ENCODE measurements at regions not wholly inside any gene's neighbourhood (a gene's known extent, or its start where the extent isn't known, plus 50 kb on each side); places are given as distances from the start of the nearest gene placed in this dataset.
"Not testable (repeated sequence)": the region's sequence is repeated elsewhere in the genome, so short reads cannot be mapped to it uniquely, and the experiment has no call there.

DNA sequence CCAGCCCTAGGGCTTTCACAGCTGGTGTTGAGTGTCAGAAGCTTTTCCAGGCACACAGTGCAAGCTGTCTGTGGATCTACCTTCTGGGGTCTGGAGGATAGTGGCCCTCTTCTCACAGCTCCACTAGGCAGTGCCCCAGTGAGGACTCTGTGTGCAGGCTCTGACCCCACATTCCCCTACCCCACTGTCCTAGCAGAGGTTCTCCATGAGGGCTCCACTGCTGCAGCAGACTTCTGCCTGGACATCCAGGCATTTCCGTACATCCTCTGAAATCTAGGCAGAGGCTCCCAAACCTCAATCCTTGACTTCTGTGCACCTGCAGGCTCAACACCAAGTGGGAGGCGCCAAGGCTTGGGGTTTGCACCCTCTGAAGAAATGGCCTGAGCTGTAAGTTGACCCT lies 284.5 kb downstream of the MDFIC start:
- H3K36me3 ChIP-seq; H3K4me3 ChIP-seq; H3K27me3 ChIP-seq (replicated peaks); H3K9me3 ChIP-seq (replicated peaks); DNase-seq (ENCODE audit: low read depth in 1 of 2, low spot score in 2 of 2); H3K27ac ChIP-seq; H3K4me1 ChIP-seq (replicated peaks): not testable (repeated sequence)

DNA sequence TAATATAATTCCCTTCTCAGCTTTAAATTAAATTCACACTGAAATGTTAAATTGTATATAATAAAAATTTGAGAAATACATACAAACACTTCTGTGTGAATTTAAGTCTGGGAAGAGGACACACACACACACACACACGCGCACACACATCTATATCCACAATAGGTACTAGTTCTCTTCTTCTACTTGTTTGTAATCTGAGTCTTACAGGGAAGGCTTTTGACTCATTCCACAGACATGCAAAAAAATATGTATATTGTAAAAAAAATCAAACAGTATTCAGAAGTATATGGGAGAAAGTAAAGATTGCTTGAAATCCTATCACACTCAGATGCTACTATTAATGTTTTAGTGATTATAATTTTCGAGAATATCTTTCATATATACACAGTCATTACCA lies 276.2 kb downstream of the MDFIC start:
- Histone ChIP-seq H3K4me1 (replicated peaks) (no peaks in the 10 kb centered on the region), H3K27ac (no peak overlapping the region), H3K9me3 (replicated peaks) (no peaks in the 10 kb centered on the region), H3K36me3 (no peaks in the 10 kb centered on the region), H3K27me3 (replicated peaks) (no peaks in the 10 kb centered on the region), H3K4me3 (no peak overlapping the region)
- no peak for DNase-seq (ENCODE audit: low read depth in 1 of 2, low spot score in 2 of 2)

DNA sequence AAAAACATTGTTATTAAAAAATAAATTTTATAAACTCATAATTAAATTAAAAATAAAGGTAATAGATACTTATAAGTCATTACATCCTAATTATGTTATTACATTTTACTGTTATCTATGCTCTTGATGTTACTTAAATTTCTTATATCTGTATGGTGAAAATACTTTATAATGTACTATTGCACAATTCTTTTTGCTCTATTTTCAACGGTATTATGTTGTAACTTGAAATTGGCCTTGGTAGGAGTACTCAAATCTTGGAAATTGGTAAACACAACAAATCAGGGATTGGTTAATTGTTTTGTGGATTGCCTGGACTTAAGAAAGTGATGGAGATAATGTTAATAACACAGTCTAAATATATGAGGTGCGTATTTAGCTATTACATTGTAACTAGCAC lies 273.3 kb downstream of the MDFIC start:
- Histone ChIP-seq H3K4me1 (replicated peaks) (no peaks in the 10 kb centered on the region), H3K27ac (no peak overlapping the region), H3K9me3 (replicated peaks) (no peaks in the 10 kb centered on the region), H3K4me3 (no peak overlapping the region), H3K27me3 (replicated peaks) (no peaks in the 10 kb centered on the region), H3K36me3 (no peaks in the 10 kb centered on the region)
- DNase-seq (ENCODE audit: low read depth in 1 of 2, low spot score in 2 of 2): no peak

DNA sequence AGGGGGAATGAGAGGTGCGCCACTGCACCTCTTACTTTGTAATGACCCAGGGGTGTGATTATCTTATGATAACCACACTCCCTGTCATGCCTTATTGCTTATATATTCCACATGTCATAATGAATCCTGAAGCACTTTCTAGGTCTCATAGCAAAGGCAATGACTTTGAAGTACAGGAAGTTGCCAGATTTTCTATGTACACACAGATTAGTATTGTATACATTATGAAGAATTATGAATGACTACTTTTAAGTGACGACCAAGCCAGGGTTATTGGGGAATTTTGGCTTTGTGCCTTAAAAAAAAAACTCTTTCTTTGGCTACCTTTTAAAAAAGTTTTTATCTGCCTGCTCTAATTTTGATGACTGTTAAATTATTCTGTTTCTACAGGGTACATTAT lies 269.6 kb downstream of the MDFIC start:
- Histone ChIP-seq H3K9me3 (replicated peaks) (no peaks in the 10 kb centered on the region; the same call in 1 of the 2 replicates), H3K4me1 (replicated peaks) (no peaks in the 10 kb centered on the region), H3K4me3 (no peak overlapping the region), H3K36me3 (no peaks in the 10 kb centered on the region), H3K27ac (no peak overlapping the region), H3K27me3 (replicated peaks) (no peaks in the 10 kb centered on the region)
- no peak for DNase-seq (ENCODE audit: low read depth in 1 of 2, low spot score in 2 of 2)

DNA sequence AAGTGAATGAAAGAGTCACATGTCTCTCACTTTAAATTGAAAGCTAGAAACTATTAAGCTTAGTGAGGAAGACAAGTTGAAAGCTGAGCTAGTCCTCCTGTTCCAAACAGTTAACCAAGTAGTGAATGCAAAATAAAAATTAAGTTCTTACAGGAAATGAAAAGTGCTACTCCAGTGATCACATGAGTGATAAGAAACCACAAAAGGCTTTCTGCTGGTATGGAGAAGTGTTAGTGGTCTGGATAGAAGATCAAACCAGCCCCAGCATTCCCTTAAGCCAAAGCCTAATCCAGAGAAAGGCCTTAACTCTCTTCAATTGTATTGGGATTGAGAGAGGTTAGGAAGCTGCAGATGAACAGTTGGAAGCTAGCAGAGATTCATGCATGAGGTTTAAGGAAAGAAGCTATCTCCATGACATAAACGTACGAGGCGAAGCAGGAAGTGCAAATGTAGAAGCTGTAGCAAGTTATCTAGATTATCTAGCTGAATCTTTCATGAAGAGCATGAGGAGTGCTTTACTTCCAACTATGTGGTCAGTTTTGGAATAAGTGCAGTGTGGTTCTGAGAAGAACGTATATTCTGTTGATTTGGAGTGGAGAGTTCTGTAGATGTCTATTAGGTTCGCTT lies 261.6 kb downstream of the MDFIC start:
- Histone ChIP-seq H3K9me3 (replicated peaks) (no peaks in the 10 kb centered on the region; the same call in 1 of the 2 replicates), H3K4me1 (replicated peaks) (no peaks in the 10 kb centered on the region), H3K27ac (no peak overlapping the region), H3K27me3 (replicated peaks) (no peaks in the 10 kb centered on the region), H3K4me3 (no peak overlapping the region), H3K36me3 (no peaks in the 10 kb centered on the region)
- no peak for DNase-seq (ENCODE audit: low read depth in 1 of 2, low spot score in 2 of 2)

DNA sequence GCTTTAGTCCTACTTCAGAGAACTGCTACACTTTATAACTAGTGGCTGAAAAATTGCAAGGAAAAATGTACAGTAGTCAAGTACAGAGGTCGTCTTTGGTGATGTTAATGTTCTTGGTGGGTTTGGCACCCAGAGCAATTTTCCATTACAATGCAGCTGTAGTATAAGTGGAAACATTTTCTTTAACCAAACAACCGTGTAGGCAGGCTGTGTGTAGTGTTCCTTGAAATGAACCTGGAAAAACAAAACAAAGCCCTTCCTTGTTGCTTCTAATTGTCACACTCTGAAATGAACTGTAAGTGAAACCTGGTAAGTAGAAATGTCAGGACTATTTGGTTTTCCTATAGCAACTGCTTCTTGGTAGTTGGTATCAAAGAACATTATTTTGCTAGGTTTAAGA lies 256.9 kb downstream of the MDFIC start:
- Histone ChIP-seq H3K9me3 (replicated peaks) (no peaks in the 10 kb centered on the region), H3K27me3 (replicated peaks) (no peaks in the 10 kb centered on the region), H3K4me1 (replicated peaks) (no peaks in the 10 kb centered on the region), H3K27ac (no peak overlapping the region), H3K4me3 (no peak overlapping the region), H3K36me3 (no peaks in the 10 kb centered on the region)
- no peak for DNase-seq (ENCODE audit: low read depth in 1 of 2, low spot score in 2 of 2)

DNA sequence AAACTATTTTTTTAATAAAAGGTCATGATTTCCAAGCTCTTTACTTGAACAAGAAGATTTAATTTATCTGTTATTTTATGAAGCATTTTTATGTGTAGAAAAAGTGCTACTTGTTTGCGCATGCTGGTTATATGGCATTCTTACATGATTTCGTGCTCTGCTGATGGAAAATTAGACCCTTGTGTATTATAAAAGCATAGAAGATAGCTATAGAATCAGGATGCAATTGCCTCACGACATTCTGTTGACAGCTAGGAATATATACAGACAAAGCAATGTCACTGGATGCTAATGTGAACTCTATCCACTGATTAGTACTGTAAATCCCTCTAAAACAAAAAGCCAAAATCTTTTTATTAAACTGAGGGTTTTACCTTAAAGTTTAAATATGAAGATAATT lies 255.9 kb downstream of the MDFIC start:
- no peak for DNase-seq (ENCODE audit: low read depth in 1 of 2, low spot score in 2 of 2)
- Histone ChIP-seq H3K27ac (no peak overlapping the region), H3K9me3 (replicated peaks) (no peaks in the 10 kb centered on the region)

DNA sequence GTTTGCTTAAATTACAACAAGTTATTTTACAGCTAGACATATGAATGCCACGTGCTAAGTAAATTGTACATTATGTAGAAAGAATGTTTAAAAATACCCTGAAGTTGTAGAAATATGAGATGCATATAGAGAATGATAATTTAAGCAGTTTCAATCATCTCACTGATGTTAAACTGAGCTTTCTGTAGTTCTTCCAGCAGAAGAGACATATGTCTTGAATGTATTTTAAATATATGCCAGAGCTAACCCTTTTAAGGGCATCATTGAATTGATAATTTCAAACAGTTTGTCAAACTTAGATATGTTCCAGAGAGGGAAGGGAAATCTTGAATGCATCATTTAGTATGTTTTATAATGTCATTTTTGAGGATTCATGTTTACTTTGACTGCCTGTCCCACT lies 255.2 kb downstream of the MDFIC start:
- no peak for DNase-seq (ENCODE audit: low read depth in 1 of 2, low spot score in 2 of 2)
- Histone ChIP-seq H3K9me3 (replicated peaks) (no peaks in the 10 kb centered on the region), H3K4me1 (replicated peaks) (no peaks in the 10 kb centered on the region), H3K36me3 (no peaks in the 10 kb centered on the region), H3K27ac (no peak overlapping the region), H3K27me3 (replicated peaks) (no peaks in the 10 kb centered on the region), H3K4me3 (no peak overlapping the region)

More for the DNA sequence above, 255.9 kb downstream of the MDFIC start:
- no peaks in the 10 kb centered on the region for H3K27me3 ChIP-seq (replicated peaks)
- no peaks in the 10 kb centered on the region for H3K36me3 ChIP-seq
- H3K4me3 ChIP-seq: no peak overlapping the region
- H3K4me1 ChIP-seq (replicated peaks): no peaks in the 10 kb centered on the region

DNA sequence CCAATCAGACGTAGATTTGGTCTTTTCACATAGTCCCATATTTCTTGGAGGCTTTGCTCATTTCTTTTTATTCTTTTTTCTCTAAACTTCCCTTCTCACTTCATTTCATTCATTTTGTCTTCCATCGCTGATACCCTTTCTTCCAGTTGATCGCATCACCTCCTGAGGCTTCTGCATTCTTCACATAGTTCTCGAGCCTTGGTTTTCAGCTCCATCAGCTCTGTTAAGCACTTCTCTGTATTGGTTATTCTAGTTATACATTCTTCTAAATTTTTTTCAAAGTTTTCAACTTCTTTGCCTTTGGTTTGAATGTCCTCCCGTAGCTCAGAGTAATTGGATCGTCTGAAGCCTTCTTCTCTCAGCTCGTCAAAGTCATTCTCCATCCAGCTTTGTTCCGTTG lies 250.5 kb downstream of the MDFIC start:
- not testable (repeated sequence) for H3K36me3 ChIP-seq; H3K4me3 ChIP-seq; H3K27me3 ChIP-seq (replicated peaks); H3K4me1 ChIP-seq (replicated peaks); H3K9me3 ChIP-seq (replicated peaks); DNase-seq (ENCODE audit: low read depth in 1 of 2, low spot score in 2 of 2); H3K27ac ChIP-seq

DNA sequence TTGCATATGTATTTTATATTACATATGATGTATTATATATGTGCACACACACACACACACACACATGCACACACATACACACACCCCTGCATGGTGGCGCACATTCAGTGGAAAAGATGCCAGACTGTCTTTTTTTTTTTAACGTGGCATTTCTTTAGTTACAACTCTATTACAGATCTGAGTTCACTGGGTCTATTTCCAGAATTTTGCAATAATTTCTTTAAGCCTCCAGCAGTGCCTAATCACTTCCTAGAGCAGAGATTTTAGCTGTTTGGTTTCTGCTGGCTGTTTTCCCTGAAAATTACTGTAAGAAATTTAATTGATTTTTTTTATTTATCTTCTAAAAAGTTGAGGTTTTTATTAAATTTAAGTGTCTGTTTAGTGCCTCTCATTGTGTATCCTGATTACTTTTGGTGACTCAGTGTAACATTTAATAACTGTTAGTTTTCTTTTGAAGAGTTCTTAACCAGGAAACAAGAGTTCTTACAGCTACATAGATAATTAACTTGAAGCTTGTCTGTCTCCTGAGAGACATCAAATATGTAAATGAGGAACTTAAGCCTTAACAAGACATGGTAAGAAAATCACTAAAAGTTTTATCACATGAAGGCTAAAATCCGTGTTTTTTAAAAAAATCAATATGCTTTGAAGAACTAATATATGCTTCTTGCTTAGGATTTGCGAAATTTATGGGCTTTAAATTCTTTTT lies 232.0 kb downstream of the MDFIC start:
- no peak for DNase-seq (ENCODE audit: low read depth in 1 of 2, low spot score in 2 of 2)
- peaks cover 3% of the 10 kb centered on the region; the same call in 1 of the 2 replicates for H3K27me3 ChIP-seq (replicated peaks)
- no peak overlapping the region for H3K4me3 ChIP-seq

DNA sequence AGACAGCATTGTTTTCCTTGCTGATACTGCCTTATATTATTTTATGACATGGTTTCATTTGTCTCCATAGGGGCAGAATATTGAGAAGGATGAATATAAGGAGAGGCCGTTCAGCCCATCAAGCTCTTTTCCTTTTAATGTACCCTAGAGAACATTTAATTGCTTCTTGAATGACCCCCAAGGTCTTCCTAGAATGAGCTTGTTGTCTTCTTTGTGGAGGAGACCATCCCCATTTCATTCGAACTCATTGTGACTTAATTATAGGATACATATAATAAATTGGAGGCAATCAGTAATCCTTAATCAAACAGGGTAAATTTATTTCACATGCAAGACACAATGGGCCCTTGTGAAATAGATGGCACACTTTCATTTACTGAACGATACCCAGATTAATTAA lies 231.3 kb downstream of the MDFIC start:
- Histone ChIP-seq H3K27ac (no peak overlapping the region), H3K9me3 (replicated peaks) (no peaks in the 10 kb centered on the region), H3K4me1 (replicated peaks) (no peaks in the 10 kb centered on the region), H3K27me3 (replicated peaks) (peaks cover 3% of the 10 kb centered on the region; the same call in 1 of the 2 replicates), H3K4me3 (no peak overlapping the region), H3K36me3 (no peaks in the 10 kb centered on the region)
- DNase-seq (ENCODE audit: low read depth in 1 of 2, low spot score in 2 of 2): no peak

More for the DNA sequence above, 232.0 kb downstream of the MDFIC start:
- H3K9me3 ChIP-seq (replicated peaks): no peaks in the 10 kb centered on the region
- H3K36me3 ChIP-seq: no peaks in the 10 kb centered on the region
- no peak overlapping the region for H3K27ac ChIP-seq
- no peaks in the 10 kb centered on the region for H3K4me1 ChIP-seq (replicated peaks)

DNA sequence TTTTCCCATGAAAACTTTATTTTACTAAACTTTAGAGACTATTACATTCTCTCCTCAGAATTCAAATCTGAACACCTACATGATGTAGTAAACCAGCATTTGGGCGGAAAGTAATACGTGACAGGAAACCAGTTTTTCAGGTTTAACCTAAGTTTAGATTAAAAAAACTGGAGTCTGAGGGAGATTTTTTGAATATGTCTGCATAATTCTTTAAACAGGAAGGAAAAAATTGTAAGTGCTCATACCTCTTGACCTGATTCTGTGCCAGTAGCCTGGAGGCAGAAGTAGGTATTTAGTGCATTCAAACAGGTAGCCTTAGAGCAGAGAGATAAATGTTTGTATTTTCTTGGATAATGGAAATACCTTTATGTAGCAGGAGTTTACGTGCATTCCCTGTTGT lies 224.3 kb downstream of the MDFIC start:
- DNase-seq (ENCODE audit: low read depth in 1 of 2, low spot score in 2 of 2): no peak
- Histone ChIP-seq H3K36me3 (no peaks in the 10 kb centered on the region), H3K4me1 (replicated peaks) (no peaks in the 10 kb centered on the region), H3K4me3 (no peak overlapping the region), H3K9me3 (replicated peaks) (no peaks in the 10 kb centered on the region), H3K27me3 (replicated peaks) (no peaks in the 10 kb centered on the region), H3K27ac (no peak overlapping the region)

DNA sequence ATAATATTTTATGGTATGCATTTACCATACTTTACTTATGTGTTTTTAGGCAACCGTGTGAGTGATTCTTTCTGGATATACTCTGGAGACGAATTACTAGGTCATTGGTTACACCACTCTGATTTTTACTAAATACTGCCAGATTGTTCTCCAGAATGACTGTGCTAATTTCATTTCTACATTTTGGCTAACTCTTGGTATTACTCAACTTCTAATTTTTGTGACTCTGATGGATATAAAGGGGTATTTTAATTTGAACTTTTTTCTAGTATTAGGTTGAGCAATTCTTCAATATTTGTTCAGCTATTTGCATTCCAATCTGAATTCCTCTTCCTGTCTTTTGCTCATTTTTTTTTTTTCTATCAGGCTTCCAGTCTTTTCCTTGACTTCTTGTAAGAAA lies 223.6 kb downstream of the MDFIC start:
- Histone ChIP-seq H3K36me3 (no peaks in the 10 kb centered on the region), H3K4me3 (no peak overlapping the region), H3K27me3 (replicated peaks) (no peaks in the 10 kb centered on the region), H3K27ac (no peak overlapping the region), H3K4me1 (replicated peaks) (no peaks in the 10 kb centered on the region), H3K9me3 (replicated peaks) (no peaks in the 10 kb centered on the region)
- no peak for DNase-seq (ENCODE audit: low read depth in 1 of 2, low spot score in 2 of 2)

DNA sequence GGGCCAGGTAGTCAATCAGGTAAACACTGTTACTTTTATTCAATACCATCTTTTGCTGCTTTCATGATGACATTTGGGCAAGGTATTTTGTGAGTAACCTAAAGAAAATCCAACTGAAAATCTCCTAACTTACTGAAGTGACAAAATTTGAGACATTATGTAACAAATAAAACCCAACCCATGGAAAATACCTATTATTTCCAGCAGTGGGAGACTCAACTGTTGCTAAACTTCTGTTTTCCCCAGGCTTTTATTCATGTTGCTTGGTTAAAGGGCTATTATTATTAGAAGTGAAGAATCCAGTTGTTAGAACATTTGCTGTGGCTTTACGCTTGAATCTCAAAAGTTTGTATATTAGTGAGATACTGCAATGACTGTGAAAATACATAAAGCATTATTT lies 215.9 kb downstream of the MDFIC start:
- no peak overlapping the region for H3K27ac ChIP-seq
- H3K36me3 ChIP-seq: no peaks in the 10 kb centered on the region
- DNase-seq (ENCODE audit: low read depth in 1 of 2, low spot score in 2 of 2): no peak
- H3K9me3 ChIP-seq (replicated peaks): no peaks in the 10 kb centered on the region
- H3K4me1 ChIP-seq (replicated peaks): no peaks in the 10 kb centered on the region
- no peaks in the 10 kb centered on the region for H3K27me3 ChIP-seq (replicated peaks)
- H3K4me3 ChIP-seq: no peak overlapping the region
